NCI-H1417 treated with DMSO at 0.1 percent for 48 hours (cell line): ENCODE measurements at regions not wholly inside any gene's neighbourhood (a gene's known extent, or its start where the extent isn't known, plus 50 kb on each side); places are given as distances from the start of the nearest gene placed in this dataset.

Experiments used
- DNase-seq: peaks from one replicate; lab custom pipeline; 2025; lab: John Stamatoyannopoulos, UW

DNA sequence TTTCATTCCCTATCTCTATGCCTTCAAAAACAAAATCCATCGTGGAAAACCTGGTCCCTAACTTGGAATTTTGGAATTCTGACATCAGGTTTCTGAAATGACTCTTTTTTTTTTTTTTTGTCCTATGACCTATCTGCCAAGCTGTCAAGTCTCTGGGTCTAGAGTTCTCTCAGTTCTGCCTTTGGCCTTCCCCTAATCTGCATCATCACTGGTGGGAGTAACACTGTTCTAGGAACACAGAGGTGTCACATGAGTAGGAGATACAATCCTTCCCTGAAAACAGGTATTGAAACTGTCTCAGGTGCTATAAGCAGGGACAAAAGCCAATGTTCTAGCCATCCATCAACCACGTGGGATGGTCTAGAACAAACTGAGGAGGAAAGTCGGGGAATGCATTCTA is 142.0 kb upstream of the ATP1B1 start:
- DNase-seq, result no peak

DNA sequence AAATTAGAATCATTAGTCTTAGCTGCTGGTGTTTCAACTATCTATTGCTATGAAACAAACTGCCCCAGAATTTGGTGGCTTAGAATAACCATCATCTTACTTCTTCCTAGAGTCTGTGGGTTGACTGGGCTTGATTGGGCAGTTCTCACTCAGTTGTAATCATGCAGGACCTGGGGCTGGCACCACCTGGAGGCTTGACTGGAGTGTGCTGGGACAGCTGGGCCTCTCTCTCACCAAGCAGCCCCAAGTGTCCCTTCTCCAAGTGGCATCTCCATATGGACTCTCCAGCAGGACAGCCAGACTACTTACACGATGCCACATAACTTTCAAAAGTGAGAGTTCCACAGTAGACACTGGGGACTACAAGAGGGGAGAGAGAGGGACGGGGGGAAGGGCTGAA is 140.3 kb upstream of the ATP1B1 start:
- DNase-seq, result no peak

DNA sequence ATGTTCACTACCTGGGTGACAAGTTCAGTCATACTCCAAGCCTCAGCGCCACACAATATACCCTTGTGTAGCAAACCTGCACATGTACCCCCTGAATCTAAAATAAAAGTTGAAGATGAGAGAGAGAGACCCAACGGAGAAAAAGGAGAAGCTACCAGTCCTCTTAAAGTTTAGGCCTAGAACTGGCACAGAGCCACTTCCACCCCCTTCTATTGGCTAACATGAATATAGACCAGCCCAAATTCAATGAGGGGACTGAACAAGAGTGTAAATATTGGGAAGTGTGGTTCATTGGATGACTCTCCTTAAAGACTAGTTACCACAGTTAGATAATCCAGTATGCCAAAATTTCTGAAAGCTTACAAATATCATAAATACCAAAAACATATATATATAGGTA is 139.9 kb upstream of the ATP1B1 start:
- no peak for DNase-seq

DNA sequence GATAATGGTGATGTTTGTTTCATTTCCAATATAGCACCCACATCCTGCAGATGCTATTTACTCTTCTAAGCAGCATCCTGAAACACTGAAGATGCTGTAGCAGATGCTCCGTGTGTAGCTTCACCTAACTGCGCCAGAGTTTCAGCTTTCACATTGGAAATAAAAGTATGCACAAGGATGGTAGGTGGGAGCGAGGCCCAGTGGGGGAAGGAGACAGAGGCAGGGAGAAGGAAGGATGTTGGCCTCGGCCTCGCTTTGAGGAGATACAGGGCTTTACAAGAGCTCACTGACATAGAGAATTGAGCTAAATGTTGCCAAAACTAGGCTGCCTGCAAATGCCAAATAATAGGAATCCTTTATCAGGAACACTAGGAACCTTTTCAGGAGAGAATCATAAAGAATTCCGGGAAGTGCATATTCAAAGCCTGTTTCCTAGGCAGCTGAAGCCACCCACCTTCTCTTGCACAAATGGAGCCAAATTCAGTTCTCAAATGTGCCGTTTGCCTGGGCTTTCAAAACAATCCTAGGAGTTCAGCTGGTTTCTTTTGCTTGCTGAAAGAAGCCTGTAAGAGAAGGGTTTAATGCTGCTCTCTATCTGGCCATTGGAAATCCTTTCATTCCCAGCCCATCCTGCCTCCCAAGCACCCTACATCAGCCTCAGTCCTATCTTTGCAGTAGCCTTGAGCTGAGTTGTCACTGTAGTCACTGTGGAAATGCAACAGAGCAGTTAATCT is 135.4 kb upstream of the ATP1B1 start:
- no peak for DNase-seq

DNA sequence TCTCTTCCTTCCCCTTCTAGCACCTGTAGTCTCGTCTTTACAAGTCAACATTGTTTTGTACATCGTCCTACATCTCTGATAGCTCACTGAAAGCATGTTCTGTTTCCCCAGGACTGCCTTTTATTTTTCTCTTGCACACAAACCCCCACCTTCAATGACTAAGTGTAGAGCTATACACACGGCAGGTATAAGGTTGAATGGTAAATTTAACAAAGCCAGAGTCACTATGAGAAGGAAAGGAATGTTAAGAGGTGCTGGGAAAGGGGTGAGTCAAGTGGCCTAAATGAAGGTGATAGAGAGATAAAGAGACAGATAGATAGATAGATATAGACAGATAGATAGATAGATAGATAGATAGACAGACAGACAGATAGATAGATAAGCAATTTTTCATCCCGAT is 134.3 kb upstream of the ATP1B1 start:
- DNase-seq, result no peak

DNA sequence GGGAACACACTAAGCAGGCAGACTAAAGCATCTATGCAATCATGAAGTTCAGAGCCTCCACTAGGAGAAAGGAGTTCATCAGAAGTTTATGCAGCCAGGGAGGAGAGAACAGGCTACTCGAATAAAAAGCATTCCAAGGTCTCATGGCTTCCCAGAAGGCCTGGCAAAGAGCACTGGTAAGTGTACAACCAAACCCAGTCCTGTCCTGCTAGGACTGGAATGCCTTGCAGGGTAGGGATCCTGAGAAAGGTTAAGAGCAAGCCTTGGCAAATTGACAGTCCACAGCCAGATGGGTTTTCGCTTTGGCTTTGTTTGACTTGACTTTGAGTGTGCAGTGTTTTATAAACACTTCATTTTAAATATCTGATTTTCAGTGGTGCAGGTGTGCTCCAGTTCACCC is 133.6 kb upstream of the ATP1B1 start:
- DNase-seq, result no peak

DNA sequence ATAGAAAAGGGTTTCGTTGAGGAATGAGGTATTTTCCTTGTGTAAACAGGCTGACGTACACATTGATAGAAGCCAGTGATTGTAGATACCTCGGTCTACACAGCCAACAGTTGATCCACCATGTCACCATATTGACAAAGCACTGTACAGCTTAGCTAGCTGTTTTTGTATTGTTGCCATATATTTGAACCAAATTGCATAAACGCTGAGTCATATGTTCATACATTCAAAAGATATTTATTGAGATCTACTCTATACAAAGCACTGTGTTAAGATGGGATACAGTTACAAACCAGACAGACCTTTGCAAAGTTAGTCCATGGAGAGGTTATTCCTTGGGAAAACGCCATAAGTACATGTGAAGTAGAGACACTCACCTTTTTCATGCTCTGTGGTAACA is 132.4 kb upstream of the ATP1B1 start:
- no peak for DNase-seq

DNA sequence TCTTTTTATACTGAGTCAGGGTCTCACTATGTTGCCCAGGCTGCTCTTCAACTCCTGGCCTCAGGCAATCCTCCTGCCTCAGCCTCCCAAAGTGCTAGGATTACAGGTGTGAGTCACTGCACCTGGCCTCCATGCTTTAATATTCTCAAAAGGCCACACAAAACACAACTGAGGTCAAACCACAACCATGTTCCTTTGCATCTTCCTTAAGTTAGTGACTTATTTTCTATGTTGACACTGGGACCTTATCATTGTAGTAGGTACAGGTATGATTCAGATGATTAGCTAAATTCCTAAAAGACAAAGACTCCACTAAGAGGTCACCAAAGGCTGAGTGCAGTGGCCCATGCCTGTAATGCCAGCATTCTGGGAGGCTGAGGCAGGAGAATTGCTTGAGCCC is 131.9 kb upstream of the ATP1B1 start:
- no peak for DNase-seq

DNA sequence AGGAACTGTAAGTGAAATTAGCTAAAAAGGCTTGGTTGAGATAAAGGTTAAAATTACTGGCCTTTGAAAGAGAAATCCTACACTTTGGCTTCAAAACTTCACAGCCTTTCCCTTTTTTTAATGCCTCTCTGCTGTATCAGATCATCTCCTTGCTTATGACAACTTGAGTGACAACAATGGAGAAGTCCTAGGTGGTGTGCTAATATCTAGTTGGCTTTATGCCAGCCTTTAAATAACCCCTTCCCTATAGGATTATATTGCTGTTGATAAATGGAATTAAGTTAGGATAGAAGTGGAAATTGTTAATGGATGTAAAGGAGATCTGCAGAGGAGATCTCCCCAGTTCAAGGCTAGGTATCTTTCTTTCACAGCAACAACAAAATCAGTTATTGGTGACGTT is 130.2 kb upstream of the ATP1B1 start:
- no peak for DNase-seq

DNA sequence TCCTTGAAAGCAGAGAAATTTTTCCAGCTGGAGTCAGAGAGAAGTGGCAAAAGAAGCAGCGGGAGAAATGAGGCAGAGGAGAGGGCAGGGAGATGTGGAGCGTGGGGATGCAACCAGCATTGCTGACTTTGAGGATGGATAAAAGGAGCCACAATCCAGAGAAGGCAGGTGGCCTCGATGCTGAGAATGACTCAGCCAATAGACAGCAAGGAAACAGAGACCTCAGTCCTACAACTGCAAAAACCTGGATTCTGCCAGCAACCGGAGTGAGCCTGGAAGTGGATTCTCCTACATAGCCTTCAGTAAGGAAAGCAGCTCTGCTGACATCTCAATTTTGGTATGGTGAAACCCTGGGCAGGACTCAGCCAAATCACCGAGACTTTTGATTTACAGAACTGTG is 128.9 kb upstream of the ATP1B1 start:
- DNase-seq, result no peak

DNA sequence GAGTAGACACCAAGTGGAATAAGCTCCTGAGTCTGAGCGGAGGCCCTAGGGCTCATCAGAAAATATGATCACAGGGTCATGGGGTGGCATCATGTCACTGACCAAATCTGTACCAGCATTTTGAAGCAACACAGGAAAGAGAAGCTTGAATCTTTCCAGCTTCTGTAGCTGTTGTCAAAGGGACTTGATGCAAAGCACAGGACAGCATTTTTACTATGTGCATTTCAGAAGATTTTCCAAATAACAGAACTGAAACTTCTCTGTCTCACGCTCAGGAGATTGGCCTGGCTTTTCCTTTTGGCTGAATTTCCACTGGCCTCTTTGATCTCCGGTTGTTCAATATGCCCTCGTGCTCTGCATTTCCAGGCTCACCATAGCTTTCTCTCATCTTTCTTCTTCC is 127.2 kb upstream of the ATP1B1 start:
- DNase-seq, result no peak

DNA sequence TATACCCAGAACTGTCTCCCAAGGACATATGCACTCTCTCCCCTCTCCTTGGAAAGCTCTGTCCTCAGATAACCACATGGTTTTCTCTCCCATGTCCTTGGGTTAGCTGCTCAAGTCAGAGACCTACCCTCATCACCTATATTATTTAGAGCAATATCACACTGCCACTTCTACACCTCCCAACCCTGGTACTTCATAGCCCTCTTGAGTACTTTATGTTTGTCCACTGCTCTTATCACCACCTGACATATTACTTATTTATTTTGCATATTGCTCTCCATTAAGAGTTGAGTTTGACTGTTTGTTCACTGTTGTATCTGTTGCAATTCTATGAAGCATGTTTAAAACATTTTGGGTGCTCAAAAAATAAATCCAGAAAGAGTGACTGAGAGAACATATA is 126.3 kb upstream of the ATP1B1 start:
- no peak for DNase-seq

DNA sequence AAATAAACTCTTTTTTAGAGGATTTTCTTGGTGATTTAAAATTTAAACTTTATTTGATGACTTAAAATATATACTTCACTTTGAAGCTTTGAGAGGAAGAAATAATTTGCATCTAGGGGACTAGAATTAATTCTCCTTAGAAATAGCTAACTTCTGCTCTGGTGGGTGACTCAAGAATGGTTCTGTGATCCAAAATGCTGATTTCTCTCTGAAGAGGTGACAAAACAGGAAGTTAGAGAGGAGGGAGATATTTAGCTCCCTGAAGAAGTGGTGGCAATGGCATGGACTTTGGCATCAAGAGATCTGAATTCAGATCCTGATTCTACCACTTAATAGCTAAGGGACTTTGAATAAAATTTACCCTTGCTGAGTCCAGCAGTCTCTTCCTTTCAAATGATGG is 125.8 kb upstream of the ATP1B1 start:
- DNase-seq, result no peak

DNA sequence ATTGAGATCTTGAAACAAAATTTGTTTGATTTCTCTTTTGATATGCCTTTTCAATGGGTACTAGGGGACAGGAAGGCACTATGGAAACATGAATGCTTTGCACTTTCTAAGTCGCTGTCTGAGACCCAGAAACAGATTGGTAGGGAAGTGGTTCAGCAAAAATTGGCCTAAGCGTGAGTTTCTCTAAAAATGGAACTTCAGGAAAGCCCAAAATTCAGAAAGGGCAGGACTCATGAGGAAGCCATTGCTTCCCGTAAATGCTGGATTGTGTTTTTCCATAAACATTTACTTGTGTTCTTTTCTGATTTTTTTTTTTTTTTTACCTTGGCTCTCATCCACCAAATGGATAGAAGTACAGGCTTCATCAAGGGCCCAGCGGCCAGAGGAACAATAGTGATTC is 123.7 kb upstream of the ATP1B1 start:
- no peak for DNase-seq

DNA sequence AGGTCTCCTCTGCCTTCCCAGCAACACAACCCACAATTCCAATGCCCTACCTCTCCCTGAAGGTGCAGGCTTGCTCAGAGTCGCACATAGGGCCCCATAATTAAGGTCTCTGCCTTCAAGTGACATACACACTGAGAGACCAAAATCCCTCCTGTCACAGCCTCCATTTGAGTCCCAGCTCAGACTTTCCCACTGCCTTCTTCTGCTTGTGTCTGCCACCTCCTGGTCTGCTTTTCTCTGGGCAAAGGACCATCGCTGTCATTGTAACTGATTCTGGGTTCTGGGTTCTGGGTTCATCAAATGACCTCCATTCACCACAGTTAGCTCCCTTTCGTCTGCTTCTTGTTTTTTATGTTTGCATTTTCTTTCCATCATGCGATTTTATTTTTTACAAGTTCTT is 119.2 kb upstream of the ATP1B1 start:
- no peak for DNase-seq

DNA sequence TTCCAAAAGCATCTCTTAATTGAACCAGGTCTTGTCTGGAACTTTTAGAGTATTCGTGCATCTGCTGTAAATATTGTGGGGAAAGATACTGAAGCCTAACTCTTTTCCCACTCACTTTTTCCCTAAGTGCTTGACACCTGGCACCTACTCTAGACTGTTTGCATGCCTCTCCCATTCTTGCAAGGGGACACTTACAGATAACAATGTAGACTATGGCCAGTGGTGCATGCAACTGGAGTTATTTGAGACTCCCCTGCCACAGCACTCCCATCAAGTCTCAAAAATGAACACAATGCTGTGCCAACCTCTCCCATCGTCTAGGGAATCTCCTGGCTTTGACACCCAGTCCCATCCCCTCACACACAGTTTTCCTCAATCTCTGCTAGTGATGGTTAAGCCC is 118.6 kb upstream of the ATP1B1 start:
- DNase-seq, result no peak

DNA sequence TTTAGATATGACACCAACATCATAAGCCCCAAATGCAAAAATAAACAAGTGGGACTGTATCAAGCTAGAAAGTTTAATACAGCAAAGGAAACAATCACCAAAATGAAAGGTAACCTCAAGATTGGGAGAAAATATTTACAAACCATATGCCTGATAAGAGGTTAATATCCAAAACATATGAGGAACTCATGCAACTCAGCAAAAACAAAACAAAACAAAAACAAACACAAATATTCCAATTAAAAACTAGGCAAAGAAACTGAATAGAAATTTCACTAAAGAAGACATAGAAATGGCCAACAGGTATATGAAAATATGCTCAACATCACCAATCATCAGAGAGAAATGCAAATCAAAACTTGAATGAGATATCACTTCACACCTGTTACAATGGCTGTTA is 116.5 kb upstream of the ATP1B1 start:
- no peak for DNase-seq

DNA sequence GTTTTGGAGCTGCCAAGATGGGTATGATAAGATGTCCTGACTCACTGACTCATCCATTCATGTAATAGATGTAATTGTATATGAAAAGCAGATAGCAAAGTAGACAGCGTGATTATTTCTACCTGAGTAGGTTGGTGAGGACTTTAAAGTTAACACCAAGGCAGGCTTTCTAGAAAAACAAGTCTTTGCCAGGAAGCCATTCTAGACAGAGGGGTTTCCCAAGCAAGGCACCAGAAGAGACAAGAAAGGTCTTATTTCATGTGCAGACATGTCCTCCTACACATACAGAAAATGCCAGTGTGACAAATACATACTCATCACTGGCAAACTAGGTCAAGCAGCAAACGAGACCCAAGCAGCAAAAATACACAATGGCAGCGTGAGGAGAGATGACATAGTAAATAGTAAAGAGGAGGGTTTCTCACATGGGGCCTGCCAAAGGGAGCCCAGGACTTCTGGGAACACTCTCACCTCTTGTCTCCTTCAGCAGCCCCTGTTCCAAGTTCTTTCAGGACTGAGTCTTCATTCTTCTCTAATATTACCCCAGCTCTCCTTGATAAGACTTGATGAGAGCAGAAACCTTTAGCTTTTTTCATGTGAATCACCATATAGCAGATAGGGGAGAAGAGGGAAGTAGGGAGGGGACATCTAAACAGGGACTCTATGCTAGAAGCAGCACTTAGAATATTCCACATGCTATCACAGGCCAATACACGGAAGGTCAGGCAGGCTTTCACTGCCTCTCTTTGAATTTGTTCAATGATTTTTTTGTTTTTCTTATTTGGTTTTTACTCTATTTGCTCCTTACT is 114.6 kb upstream of the ATP1B1 start:
- no peak for DNase-seq

DNA sequence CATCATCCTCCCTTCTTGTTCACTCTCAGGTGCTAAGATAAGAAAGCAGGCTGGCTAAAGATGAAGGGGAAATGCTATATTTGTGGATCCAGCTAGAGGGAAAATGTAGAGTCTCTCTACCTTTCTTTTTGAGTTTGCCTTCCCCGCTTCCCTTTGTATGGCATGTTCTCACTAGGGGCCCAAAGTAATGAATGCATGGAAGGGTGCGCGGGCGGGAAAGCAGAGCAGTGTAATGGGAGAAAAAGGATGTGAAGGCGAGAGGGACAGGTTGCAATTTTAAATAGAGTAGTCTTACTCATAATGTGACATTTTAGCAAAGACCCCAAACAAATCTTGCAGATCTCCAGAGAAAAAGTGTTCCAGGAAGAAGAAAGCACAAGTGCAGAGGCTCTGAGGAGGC is 105.1 kb upstream of the ATP1B1 start:
- DNase-seq, result no peak

DNA sequence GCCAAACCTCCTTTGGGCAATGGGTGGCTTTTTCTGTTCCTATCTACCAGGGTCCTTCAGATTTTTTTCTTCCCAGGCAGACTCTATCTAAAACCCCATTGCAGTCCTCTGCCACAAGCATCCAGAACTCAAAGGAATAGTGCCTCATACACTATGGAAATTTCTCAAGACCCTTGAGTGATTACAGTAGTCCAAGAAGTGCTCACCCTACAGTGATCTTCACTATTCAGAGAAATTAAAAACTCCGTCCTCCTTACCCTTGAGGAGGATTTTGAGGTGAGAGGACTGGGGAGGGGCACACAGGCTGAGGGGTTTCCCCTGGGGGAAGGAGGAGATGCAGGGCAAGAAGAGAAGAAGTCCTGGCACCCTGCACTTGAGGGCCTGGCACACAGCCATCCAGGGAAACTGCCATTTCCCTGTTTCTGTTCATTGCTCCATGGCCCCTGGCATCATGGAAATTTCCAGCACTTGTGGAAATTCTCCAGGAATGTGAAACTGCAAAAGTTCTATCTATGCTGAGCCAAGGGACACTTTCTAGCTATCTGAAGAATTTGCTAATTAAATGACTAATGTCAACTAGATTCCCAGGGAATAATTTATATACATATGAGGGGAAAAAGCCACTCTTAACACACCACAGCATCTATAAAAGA is 102.5 kb upstream of the ATP1B1 start:
- no peak for DNase-seq

DNA sequence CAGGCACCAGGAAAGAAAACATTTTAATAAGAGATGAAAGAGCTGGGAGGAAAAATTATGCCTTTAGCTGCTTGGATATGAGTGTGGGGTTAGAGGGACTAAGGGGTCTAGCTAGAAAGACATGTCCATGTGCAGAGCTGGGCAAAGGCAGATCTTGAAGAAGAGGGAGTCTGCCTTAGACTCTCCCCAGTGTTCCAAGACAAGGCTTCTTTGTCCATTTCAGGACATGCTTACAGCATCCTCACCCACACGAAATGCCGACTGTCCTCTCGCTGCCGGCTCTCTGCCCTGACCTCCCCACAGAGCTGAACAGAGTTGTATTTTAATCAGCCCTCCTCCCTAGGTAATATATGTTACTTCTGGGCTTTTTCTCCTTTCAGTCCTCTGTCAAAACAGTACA is 100.7 kb upstream of the ATP1B1 start:
- no peak for DNase-seq

DNA sequence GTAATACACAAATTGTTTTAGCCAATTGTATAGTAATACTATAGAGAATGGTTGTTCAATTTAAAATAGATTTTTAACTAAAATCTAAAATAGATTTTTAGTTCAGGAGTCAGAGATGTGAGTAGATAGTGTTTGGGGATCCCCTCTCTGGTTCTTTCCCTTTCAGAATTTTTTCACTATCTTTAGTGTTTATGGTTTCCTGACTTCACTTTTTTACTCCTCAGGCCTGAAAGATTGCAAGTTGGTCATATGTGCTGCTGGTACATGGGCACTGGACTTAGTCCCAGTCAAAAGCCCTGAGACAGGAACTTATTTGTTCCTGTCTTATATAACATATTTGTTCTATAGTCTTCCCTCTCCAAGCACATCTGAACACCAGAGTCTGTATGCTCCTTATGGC is 96.8 kb upstream of the ATP1B1 start:
- DNase-seq, result no peak

DNA sequence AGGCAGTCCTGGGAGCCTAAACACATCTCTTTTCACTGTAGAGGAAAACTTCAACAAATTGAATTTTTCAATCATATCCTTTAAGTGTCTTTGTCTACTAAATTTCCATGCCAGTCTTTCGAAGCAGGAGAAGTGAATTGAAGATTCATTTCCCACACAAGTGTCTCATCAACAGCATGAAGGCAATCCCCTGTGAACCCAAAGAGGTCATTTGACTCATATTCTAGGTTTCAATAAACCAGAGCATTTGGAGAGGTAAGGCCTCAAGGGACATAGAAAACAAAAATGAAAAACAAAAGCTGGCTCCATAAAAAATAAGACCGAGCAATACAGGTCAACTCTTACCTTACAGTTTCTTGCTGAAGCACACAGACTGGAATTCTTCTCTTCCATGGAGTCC is 94.1 kb upstream of the ATP1B1 start:
- no peak for DNase-seq
